ENCODE measurements at regions not wholly inside any gene's neighbourhood (a gene's known extent, or its start where the extent isn't known, plus 50 kb on each side); places are given as distances from the start of the nearest gene placed in this dataset.

- no peak overlapping the region for H3K27ac ChIP-seq
- ChIA-PET CTCF (interaction anchor here (1.0 kb wide), 1 partner anchor 203 kb away, joined by 3 read pairs; no protein-coding TSS in a partner anchor), POLR2A (no interaction called here)
- TF ChIP-seq RCOR1 (IDR thresholded peaks at IDR 0.05; ENCODE audit: low read depth, low read length): no peak
- TF ChIP-seq POLR2AphosphoS2 (conservative IDR thresholded peaks at IDR 0.05; ENCODE audit: low read length): no peak
- no peak for TF ChIP-seq EHMT2 (IDR thresholded peaks at IDR 0.05; ENCODE audit: low read depth)
- TF ChIP-seq GATA3 (IDR thresholded peaks at IDR 0.05; ENCODE audit: borderline replicate concordance): no peak
- TF ChIP-seq ATOH8 (CRISPR knock-in tag; IDR thresholded peaks at IDR 0.05; ENCODE audit: low read depth): no peak
- no peak for TF ChIP-seq CBX2 (IDR thresholded peaks at IDR 0.05; ENCODE audit: borderline replicate concordance, low read depth)
- TF ChIP-seq NPAS2 (CRISPR knock-in tag; IDR thresholded peaks at IDR 0.05; ENCODE audit: borderline replicate concordance): no peak
- no peak for TF ChIP-seq RARB (CRISPR knock-in tag; IDR thresholded peaks at IDR 0.05)
- TF ChIP-seq RAD21 (conservative IDR thresholded peaks at IDR 0.05 in 1 of 2, IDR thresholded peaks at IDR 0.05 in 1 of 2): no peak
- TF ChIP-seq FOSL2 (IDR thresholded peaks at IDR 0.05): no peak
- no peak for TF ChIP-seq FOSL2 (CRISPR knock-in tag; IDR thresholded peaks at IDR 0.05)
- TF ChIP-seq CEBPB (IDR thresholded peaks at IDR 0.05): no peak
- no peak for TF ChIP-seq KDM1A (IDR thresholded peaks at IDR 0.05; ENCODE audit: low read depth)
- TF ChIP-seq RNF2 (IDR thresholded peaks at IDR 0.05; ENCODE audit: borderline replicate concordance, low read depth): no peak
- no peak for TF ChIP-seq PHF8 (IDR thresholded peaks at IDR 0.05; ENCODE audit: borderline replicate concordance, low read depth)
- TF ChIP-seq ZNF302 (CRISPR knock-in tag; IDR thresholded peaks at IDR 0.05): no peak
- TF ChIP-seq SMC3 (IDR thresholded peaks at IDR 0.05): no peak
- no peak for TF ChIP-seq TFCP2L1 (CRISPR knock-in tag; IDR thresholded peaks at IDR 0.05)
- no peak for TF ChIP-seq HEYL (CRISPR knock-in tag; IDR thresholded peaks at IDR 0.05)
- TF ChIP-seq, protein P1, sequence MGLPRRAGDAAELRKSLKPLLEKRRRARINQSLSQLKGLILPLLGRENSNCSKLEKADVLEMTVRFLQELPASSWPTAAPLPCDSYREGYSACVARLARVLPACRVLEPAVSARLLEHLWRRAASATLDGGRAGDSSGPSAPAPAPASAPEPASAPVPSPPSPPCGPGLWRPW (IDR thresholded peaks at IDR 0.05): no peak
- H3K4me2 ChIP-seq: no peak overlapping the region
- no peaks in the 10 kb centered on the region for H3K9me3 ChIP-seq
- DNase-seq (ENCODE audit: low read depth in 1 of 2, low spot score in 1 of 2): no peak
- ATAC-seq: no peak
- WGBS (ENCODE audit: missing lambda C conversion rate): 56% methylated on average over 4 of the region's 4 CpGs
- H3K4me3 ChIP-seq: no peak overlapping the region
- FAIRE-seq: no peak
- no peaks in the 10 kb centered on the region for H3K4me1 ChIP-seq
These were observed 353.3 kb upstream of the CD180 start for GRCh38 chr5:67549947-67550346.

GRCh38 chr5:67549296-67549618, 352.7 kb upstream of the CD180 start:
- H3K4me3 ChIP-seq: no peak overlapping the region
- H3K4me2 ChIP-seq: no peak overlapping the region
- ATAC-seq (no peak), FAIRE-seq (no peak), DNase-seq (ENCODE audit: low read depth in 1 of 2, low spot score in 1 of 2) (no peak)
- no peak for TF ChIP-seq PBX3 (IDR thresholded peaks at IDR 0.05)
- TF ChIP-seq, protein P1 (IDR thresholded peaks at IDR 0.05): no peak
- no peak for TF ChIP-seq RFX5 (IDR thresholded peaks at IDR 0.05)
- no peak for TF ChIP-seq ZSCAN20 (CRISPR knock-in tag; IDR thresholded peaks at IDR 0.05)
- no peak for TF ChIP-seq CBX8 (IDR thresholded peaks at IDR 0.05)
- no peak for TF ChIP-seq POLR2A (IDR thresholded peaks at IDR 0.05; ENCODE audit: low read length)
- no peak for TF ChIP-seq HEYL (CRISPR knock-in tag; IDR thresholded peaks at IDR 0.05)
- TF ChIP-seq ELK1 (IDR thresholded peaks at IDR 0.05; ENCODE audit: low read depth, low read length): no peak
- no peak for TF ChIP-seq ESRRA (IDR thresholded peaks at IDR 0.05; ENCODE audit: borderline replicate concordance, low read length)
- TF ChIP-seq BHLHE40 (IDR thresholded peaks at IDR 0.05; ENCODE audit: low read depth, low read length): no peak
- TF ChIP-seq MAFK (IDR thresholded peaks at IDR 0.05; ENCODE audit: partially characterized antibody): no peak
- TF ChIP-seq HDAC2 (IDR thresholded peaks at IDR 0.05): no peak
- no peak for TF ChIP-seq FOSB (CRISPR knock-in tag; IDR thresholded peaks at IDR 0.05)
- no peak for TF ChIP-seq ZNF302 (CRISPR knock-in tag; IDR thresholded peaks at IDR 0.05)
- no peak for TF ChIP-seq HOXB13 (CRISPR knock-in tag; IDR thresholded peaks at IDR 0.05; ENCODE audit: low read depth)
- TF ChIP-seq POLR2AphosphoS2 (conservative IDR thresholded peaks at IDR 0.05; ENCODE audit: low read length): no peak
- no peak overlapping the region for H3K27ac ChIP-seq
- ChIA-PET POLR2A (no interaction called here), CTCF (no interaction called here)
- WGBS (ENCODE audit: missing lambda C conversion rate): 44% methylated on average over 3 of the region's 3 CpGs
- no peaks in the 10 kb centered on the region for H3K4me1 ChIP-seq
- H3K9me3 ChIP-seq: no peaks in the 10 kb centered on the region
